ENCODE measurements at regions not wholly inside any gene's neighbourhood (a gene's known extent, or its start where the extent isn't known, plus 50 kb on each side); places are given as distances from the start of the nearest gene placed in this dataset.

DNA sequence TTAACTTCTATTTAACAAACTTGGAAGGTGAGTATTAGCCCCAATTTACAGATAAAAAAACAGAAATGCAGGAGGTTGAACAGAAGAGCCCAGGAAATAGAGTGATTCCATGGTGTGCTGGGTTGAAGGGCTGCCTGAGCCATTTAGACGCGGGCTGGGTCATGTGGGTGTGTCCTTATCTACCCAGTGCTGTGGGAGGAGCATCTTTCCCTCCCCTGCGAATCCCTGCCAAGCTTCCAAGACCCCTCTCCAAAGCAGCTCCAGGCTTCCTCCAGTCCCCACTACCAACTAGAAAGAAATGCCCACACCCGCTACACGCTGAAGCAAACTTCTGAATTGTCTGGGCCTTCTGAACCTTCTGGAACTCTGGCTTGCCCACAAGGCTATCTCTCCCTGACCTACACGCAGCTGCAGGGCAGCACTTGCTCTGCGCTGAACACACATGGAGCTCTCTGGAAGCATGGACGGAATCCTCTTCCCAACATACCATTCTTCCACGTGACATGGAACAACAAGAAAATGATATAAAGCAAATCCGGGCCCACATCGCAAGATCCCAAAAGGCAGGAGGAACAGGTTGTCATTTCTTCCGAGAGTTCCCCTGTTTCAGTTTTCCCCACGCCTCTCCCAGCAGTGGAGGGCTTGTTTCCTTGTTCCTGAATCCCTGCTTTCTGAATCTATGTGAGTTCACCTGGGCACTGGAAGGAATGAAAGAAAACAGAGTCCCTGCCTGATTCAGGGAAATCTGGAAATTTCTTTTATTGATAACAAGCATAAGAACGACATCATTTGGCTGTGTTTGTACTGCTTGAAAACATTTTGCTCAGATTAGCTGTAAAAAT lies 562.7 kb upstream of the ID2 start:
- TF ChIP-seq POLR2A (IDR thresholded peaks at IDR 0.05; ENCODE audit: low read depth, low read length) (no peak), SPI1 (IDR thresholded peaks at IDR 0.05; ENCODE audit: low read depth, low read length) (no peak), POLR2AphosphoS5 (IDR thresholded peaks at IDR 0.05; ENCODE audit: low read depth, low read length) (no peak), TAF1 (IDR thresholded peaks at IDR 0.05; ENCODE audit: low read depth, low read length) (no peak)

Data from GM12891 (cell line).